ENCODE measurements at regions not wholly inside any gene's neighbourhood (a gene's known extent, or its start where the extent isn't known, plus 50 kb on each side); places are given as distances from the start of the nearest gene placed in this dataset.

GRCh38 chr9:99606957-99607356, 214.7 kb upstream of the NR4A3 start:
- no peak overlapping the region for H3K27ac ChIP-seq
- no peaks in the 10 kb centered on the region for H3K9me3 ChIP-seq
- H3K4me1 ChIP-seq = no peaks in the 10 kb centered on the region
- 18 to 37% (median 34%) methylated on average over 4 of the region's 4 CpGs for WGBS, 5 donors
- no peaks in the 10 kb centered on the region for H3K27me3 ChIP-seq
- intact Hi-C loops (cut with DNase I; ENCODE audit: low total_unique reads) = no loop called here
- H3K36me3 ChIP-seq = no peaks in the 10 kb centered on the region
- no peak for TF ChIP-seq POLR2AphosphoS5 (IDR thresholded peaks at IDR 0.05)
- TF ChIP-seq EP300 (IDR thresholded peaks at IDR 0.05) = no peak
- H3K4me3 ChIP-seq = no peak overlapping the region
- peak in 1 of 2 donors; percentile 21 for DNase-seq

DNA sequence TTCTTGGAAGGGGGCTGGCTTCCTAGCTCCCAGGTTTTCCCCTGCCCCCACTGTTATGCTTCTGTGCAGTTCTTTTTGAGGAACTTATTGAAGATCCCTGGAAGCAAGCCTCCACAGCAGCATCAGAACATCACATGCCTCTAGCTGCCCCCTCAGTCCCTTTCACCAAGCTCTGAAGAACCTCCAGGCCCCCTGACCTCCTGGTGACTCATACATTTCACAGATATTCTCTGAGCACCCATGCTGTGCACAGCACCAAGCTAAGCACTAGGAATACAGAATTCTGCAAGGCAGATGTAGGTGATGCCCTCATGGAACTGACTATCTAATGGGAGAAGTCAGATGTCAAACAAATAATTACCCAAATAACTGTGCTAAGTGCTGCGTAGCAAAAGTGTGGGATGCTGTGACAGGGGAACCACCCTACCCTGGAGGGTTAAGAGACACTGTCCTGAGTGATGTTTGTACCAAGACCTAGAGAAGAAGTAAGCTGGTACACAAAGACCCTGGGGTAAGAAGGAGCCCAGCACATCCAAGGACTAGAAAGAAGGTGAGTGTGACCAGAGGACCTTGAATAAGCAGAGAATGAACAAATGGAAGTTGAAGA, 213.7 kb upstream of the NR4A3 start:
- WGBS, 5 donors = 59 to 86% (median 75%) methylated on average over 1 of the region's 1 CpG
- TF ChIP-seq POLR2A (IDR thresholded peaks at IDR 0.05) (no peak), EP300 (IDR thresholded peaks at IDR 0.05) (no peak), POLR2AphosphoS5 (IDR thresholded peaks at IDR 0.05) (no peak), CTCF (IDR thresholded peaks at IDR 0.05) (no peak)
- Histone ChIP-seq H3K4me1 (no peaks in the 10 kb centered on the region), H3K27ac (no peak overlapping the region), H3K36me3 (no peaks in the 10 kb centered on the region), H3K27me3 (no peaks in the 10 kb centered on the region), H3K9me3 (no peaks in the 10 kb centered on the region), H3K4me3 (no peak overlapping the region)
- intact Hi-C loops (cut with DNase I; ENCODE audit: low total_unique reads) = no loop called here
- no peak for DNase-seq

DNA sequence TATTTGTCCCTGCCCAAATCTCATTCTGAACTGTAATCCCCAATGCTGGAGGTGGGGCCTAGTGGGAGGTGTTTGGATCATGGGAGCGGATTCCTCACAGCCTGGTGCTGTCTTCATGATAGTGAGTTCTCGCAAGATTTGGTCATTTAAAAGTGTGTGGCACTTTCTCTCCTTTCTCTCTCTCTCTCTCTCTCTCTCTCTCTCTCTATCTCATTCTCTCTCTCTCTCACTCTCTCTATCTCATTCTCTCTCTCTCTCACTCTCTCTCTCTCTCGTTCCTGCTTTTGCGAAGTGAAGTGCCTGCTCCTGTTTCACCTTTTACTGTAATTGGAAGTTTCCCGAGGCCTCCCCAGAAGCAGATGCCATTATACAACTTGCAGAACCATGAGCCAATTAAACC, 207.3 kb upstream of the NR4A3 start:
- Histone ChIP-seq H3K4me3 (no peak overlapping the region), H3K27ac (no peak overlapping the region), H3K27me3 (no peaks in the 10 kb centered on the region), H3K36me3 (no peaks in the 10 kb centered on the region), H3K4me1 (no peaks in the 10 kb centered on the region), H3K9me3 (no peaks in the 10 kb centered on the region)
- no peak for DNase-seq
- intact Hi-C loops (cut with DNase I; ENCODE audit: low total_unique reads) = no loop called here
- 82 to 90% (median 89%) methylated on average over 5 of the region's 5 CpGs for WGBS, 5 donors
- TF ChIP-seq POLR2AphosphoS5 (IDR thresholded peaks at IDR 0.05) = no peak
- no peak for TF ChIP-seq EP300 (IDR thresholded peaks at IDR 0.05)
- no peak for TF ChIP-seq POLR2A (IDR thresholded peaks at IDR 0.05)
- TF ChIP-seq CTCF (IDR thresholded peaks at IDR 0.05) = no peak

DNA sequence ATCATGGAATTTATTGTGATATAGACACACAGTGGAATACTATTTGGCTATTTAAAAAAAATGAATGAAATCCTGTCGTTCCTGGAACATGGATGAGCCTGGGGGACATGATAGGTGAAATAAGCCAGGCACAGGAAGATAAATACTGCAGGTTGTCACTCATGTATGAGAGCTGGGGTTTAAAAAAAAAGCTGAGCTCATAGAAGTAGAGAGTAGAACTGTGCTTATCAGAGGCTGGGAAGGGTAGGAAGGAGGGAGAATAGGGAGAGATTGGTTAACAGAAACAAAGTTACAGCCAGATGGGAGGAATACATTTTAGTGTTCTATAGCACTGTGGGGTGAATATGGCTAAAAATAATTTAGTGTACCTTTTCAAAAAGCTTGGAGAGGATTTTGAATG, 200.6 kb upstream of the NR4A3 start:
- DNase-seq = no peak
- no peaks in the 10 kb centered on the region for H3K9me3 ChIP-seq
- no peak overlapping the region for H3K27ac ChIP-seq
- TF ChIP-seq CTCF (IDR thresholded peaks at IDR 0.05) (no peak), POLR2A (IDR thresholded peaks at IDR 0.05) (no peak), POLR2AphosphoS5 (IDR thresholded peaks at IDR 0.05) (no peak), EP300 (IDR thresholded peaks at IDR 0.05) (no peak)
- 71 to 85% (median 77%) methylated on average over 1 of the region's 1 CpG for WGBS, 5 donors
- no peaks in the 10 kb centered on the region for H3K36me3 ChIP-seq
- intact Hi-C loops (cut with DNase I; ENCODE audit: low total_unique reads) = no loop called here
- no peak overlapping the region for H3K4me3 ChIP-seq
- H3K27me3 ChIP-seq = no peaks in the 10 kb centered on the region
- H3K4me1 ChIP-seq = no peaks in the 10 kb centered on the region

- no peaks in the 10 kb centered on the region for H3K9me3 ChIP-seq
- no peak overlapping the region for H3K4me3 ChIP-seq
- no peaks in the 10 kb centered on the region for H3K4me1 ChIP-seq
- H3K27me3 ChIP-seq = no peaks in the 10 kb centered on the region
- intact Hi-C loops (cut with DNase I; ENCODE audit: low total_unique reads) = no loop called here
- no peak overlapping the region for H3K27ac ChIP-seq
- 82 to 89% (median 84%) methylated on average over 6 to 8 of the region's 8 CpGs for WGBS, 5 donors
- no peak for DNase-seq
- TF ChIP-seq CTCF (IDR thresholded peaks at IDR 0.05) (no peak), EP300 (IDR thresholded peaks at IDR 0.05) (no peak), POLR2A (IDR thresholded peaks at IDR 0.05) (no peak), POLR2AphosphoS5 (IDR thresholded peaks at IDR 0.05) (no peak)
- H3K36me3 ChIP-seq = no peaks in the 10 kb centered on the region
These were observed 199.0 kb upstream of the NR4A3 start for GRCh38 chr9:99622679-99623078.
